GM08714 (cell line): ENCODE measurements at regions not wholly inside any gene's neighbourhood (a gene's known extent, or its start where the extent isn't known, plus 50 kb on each side); places are given as distances from the start of the nearest gene placed in this dataset.
"Not testable (repeated sequence)": the region's sequence is repeated elsewhere in the genome, so short reads cannot be mapped to it uniquely, and the experiment has no call there.

ENCODE experiments used
- H3K4me3 ChIP-seq: fragments of 200-500 bp; sonication (Bioruptor generic); 2 replicates; pipeline ENCODE4 v1.5.1; 2014; ENCODE audit warnings: mild to moderate bottlenecking, low read length, inconsistent platforms
- ZNF274 ChIP-seq: IDR thresholded peaks from 2 replicates; pipeline ENCODE4 v1.6.1; 2012; ENCODE audit warnings: mild to moderate bottlenecking, low read depth, low read length

DNA sequence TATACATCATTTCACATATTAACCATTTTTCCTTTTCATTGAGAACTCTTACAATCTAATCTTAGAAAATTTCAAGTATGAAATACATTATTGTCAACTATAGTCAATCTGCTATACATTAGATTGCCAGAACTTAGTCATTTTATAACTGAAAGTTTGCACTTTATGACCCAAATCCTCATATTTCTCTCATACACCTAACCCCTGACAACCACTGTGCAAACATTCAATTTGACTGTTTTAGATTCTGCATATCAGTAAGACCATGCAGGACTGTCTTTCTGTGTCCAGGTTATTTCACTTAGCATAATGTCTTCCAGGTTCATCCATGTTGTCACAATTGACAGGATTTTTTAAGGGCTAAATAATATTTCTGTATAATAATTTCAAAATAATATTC lies 1299.0 kb upstream of the B3GALT2 start:
- TF ChIP-seq ZNF274, result no peak

DNA sequence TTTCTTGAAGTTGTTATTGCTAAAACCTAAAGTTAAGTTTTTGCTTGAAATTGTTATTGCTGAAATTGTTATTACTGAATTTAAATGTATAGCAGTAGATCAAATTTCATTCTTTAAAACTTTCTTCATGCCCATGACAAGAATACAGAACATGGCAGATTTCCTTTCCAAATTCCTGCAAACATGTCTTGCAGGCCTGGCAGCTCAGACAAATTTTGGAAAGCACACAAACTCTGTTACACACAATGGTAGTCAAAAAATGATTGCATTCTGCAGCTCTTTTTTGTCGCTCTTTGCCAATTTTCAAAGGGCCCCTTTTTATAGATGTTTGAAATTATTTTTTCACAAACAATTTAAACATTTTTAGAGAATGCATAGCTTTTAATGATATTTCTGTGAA lies 1292.3 kb upstream of the B3GALT2 start:
- H3K4me3 ChIP-seq, result no peak overlapping the region
- no peak for TF ChIP-seq ZNF274

More for the DNA sequence above, 1299.0 kb upstream of the B3GALT2 start:
- H3K4me3 ChIP-seq, result no peak overlapping the region

- H3K4me3 ChIP-seq, result no peak overlapping the region
- no peak for TF ChIP-seq ZNF274
These were observed 1291.5 kb upstream of the B3GALT2 start for GRCh38 chr1:194477908-194478307.

DNA sequence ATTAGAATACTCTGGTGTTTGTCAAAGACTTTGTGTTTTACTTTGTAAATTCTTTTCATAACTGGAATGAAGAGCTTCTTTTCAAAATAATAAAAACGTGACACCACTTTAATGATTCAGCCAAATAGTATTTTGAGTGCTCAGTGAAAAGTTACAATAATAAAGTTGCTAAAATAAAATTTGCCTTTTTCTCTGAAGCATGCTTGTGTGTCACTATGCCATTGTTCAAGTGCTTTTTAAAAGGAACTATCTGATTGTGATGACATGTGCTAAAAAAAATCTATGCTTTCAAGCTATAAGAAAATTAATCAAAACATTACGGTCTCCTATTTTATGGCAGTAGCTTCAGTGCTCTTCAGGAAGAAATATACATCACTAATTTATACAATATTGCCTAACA lies 1290.5 kb upstream of the B3GALT2 start:
- TF ChIP-seq ZNF274, result no peak
- no peak overlapping the region for H3K4me3 ChIP-seq

DNA sequence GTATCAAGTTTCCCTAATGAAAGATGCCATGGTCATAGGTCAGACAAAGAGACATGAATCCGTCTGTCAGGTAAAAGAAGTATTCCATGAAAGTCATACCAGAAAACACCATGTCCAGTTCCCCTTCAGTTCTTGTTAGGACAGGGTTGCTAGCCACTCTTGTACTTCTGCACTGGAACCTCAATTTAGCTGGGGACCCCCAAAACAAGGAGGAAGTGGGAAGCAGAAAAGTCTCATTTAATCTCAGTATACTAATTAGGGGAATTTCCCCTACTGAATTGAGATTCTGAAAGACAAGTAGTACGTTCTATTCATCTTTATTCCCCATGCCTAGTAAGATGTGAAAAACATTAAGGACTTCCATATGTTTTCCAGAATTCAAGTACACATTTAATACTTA lies 1289.9 kb upstream of the B3GALT2 start:
- H3K4me3 ChIP-seq, result no peak overlapping the region
- no peak for TF ChIP-seq ZNF274

- no peak for TF ChIP-seq ZNF274
- no peak overlapping the region for H3K4me3 ChIP-seq
These were observed 1288.3 kb upstream of the B3GALT2 start for GRCh38 chr1:194474701-194475100.

- no peak overlapping the region for H3K4me3 ChIP-seq
- TF ChIP-seq ZNF274, result no peak
These were observed 1287.4 kb upstream of the B3GALT2 start for GRCh38 chr1:194473766-194474165.

GRCh38 chr1:194469282-194469681 lies 1282.9 kb upstream of the B3GALT2 start:
- H3K4me3 ChIP-seq, result no peak overlapping the region
- no peak for TF ChIP-seq ZNF274

GRCh38 chr1:194466706-194467105 lies 1280.3 kb upstream of the B3GALT2 start:
- no peak overlapping the region for H3K4me3 ChIP-seq
- TF ChIP-seq ZNF274, result no peak

- no peak for TF ChIP-seq ZNF274
- no peak overlapping the region for H3K4me3 ChIP-seq
These were observed 1261.2 kb upstream of the B3GALT2 start for GRCh38 chr1:194447636-194448035.

- TF ChIP-seq ZNF274, result no peak
- H3K4me3 ChIP-seq, result no peak overlapping the region
These were observed 1258.8 kb upstream of the B3GALT2 start for GRCh38 chr1:194445244-194445643.

- no peak overlapping the region for H3K4me3 ChIP-seq
- no peak for TF ChIP-seq ZNF274
These were observed 1256.6 kb upstream of the B3GALT2 start for GRCh38 chr1:194442901-194443575.

DNA sequence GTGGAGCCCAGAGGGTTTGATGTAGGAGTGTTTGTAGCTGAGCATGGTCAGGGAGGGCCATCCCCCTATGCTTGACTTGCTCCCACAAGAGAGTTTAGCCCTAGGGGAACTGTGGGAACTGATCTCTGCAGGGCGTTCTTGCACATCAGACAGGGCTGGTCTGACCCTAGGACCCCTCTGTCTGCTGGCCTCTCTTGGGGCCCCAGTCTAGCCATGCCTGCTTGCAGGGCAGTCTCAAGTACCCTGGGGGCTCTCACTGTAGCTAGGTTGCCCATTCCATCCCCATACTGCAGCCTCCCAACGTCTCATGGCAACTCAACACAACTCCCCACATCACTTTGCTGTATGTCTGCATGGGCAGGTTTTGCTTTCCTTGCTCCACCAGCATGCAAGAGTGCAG lies 1250.7 kb upstream of the B3GALT2 start:
- H3K4me3 ChIP-seq, result no peak overlapping the region
- no peak for TF ChIP-seq ZNF274

DNA sequence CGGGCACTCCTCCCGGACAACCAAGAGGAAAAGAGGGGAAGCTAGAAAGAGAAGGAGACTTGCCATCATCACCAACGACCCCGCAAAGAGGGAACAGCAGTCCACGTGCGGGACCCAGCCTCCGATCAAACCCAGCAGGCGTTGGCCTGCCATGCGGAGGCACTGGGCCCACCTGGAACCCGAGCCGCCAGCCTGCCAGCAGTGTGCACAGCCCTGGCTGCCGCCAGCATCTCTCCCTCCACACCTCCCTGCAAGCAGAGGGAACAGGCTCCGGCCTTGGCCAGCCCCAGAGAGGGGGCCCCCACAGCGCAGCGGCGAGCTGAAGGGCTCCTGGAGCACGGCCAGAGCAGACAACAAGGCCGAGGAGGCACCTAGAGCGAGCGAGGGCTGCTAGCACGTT lies 1244.7 kb upstream of the B3GALT2 start:
- TF ChIP-seq ZNF274, result no peak
- H3K4me3 ChIP-seq, result no peak overlapping the region

DNA sequence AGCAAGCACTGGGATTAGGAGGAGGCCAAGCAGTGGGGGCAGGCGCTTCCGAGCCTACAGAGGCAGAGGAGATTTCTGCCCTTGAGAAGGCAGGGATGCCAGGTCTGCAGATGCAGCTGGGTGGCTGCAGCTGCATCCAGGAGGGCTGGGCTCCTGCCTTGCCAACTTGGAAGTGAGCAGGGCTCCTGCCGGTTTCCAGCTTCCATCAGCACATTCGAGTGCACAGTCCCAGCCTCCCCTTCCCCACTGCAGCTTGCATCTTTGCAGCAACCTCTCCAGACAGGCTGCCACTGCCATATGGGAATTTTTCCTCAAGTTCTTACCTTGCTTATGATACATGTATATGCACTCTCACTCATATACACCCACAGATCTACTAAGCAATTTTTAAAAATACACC lies 1234.3 kb upstream of the B3GALT2 start:
- no peak overlapping the region for H3K4me3 ChIP-seq
- no peak for TF ChIP-seq ZNF274

DNA sequence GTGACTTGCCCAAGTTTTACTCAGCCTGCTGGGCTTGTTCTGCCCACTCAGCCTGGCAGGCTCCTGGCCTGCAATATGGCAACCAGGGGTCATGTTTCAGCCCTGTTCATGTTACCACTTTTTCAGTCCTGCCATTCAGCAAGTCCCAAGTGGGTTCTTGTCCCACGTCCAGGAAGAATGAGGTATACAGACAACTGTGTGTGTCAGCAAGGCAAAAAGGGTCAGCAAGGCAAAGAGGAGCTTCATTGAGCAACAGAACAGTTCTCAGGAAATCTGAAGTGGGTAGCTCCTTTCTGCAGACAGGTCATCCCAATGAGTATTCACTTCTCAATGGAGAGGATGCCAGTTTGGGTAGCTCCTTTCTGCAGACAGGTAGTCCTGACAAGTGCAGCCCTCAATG lies 1233.3 kb upstream of the B3GALT2 start:
- no peak overlapping the region for H3K4me3 ChIP-seq
- TF ChIP-seq ZNF274, result no peak

DNA sequence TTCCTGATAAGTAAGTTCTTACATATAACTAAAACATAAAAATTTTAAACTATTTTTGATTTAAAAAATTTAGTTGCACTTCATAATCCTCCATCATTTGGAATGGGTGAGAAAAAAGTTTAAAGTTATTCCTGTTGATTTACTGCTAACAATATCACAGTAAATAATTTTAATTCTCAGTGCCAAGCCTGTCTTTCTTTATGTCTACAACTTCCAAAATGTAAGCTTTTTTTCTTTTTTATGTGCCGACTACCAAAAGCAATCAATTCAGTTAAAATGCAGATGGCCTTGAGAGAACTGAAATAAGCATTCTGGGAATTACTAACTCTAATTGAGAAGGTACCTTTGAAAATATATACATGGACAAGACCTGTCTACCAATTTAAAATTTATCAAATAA lies 1224.3 kb upstream of the B3GALT2 start:
- no peak overlapping the region for H3K4me3 ChIP-seq
- no peak for TF ChIP-seq ZNF274

DNA sequence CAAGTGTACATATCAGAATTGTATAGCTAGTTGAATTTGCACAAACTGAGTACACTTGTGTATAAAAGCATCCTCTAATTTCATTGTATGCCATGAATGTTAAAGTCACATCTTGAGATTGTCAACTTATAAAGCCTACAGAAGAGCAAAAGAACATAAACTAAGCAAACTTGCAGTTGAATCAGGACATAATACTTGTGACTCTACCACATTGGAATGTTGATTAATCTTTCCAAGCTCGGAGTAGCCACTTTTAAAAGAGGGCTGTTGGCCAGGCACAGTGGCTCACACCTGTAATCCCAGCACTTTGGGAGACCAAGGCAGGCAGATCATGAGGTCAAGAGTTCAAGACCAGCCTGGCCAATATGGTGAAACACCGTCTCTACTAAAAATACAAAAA lies 1220.8 kb upstream of the B3GALT2 start:
- H3K4me3 ChIP-seq, result not testable (repeated sequence)
